Calu3 (cell line): ENCODE measurements at regions not wholly inside any gene's neighbourhood (a gene's known extent, or its start where the extent isn't known, plus 50 kb on each side); places are given as distances from the start of the nearest gene placed in this dataset.

Experiments
- BruUV-seq: library from RNA; stranded (reverse); fragments of 400-500 nt; replicated peaks from 2 replicates; lab custom pipeline; 2021; lab: Mats Ljungman, UMichigan
- CTCF ChIA-PET: fragments of 300-600 bp; sonication (Branson Sonifier 250); formaldehyde crosslinking; loops from one replicate; lab custom pipeline; 2022; ENCODE audit warnings: antibody characterized with exemption; lab: Charles Lee
- DNase-seq: peaks from one replicate; pipeline ENCODE4 v3.0.0; 2022
- H3K27ac Mint-ChIP-seq: one replicate; pipeline ENCODE4 v1.8.0; 2022; ENCODE audit warnings: mixed read lengths; ENCODE audit not compliant: unreplicated experiment
- H3K27me3 Mint-ChIP-seq: one replicate; pipeline ENCODE4 v1.8.0; 2022; ENCODE audit warnings: mixed read lengths; ENCODE audit not compliant: unreplicated experiment
- H3K36me3 Mint-ChIP-seq: one replicate; pipeline ENCODE4 v1.8.0; 2022; ENCODE audit warnings: mild to moderate bottlenecking, moderate library complexity, mixed read lengths; ENCODE audit not compliant: insufficient read depth, unreplicated experiment
- H3K4me1 Mint-ChIP-seq: one replicate; pipeline ENCODE4 v1.8.0; 2022; ENCODE audit warnings: mild to moderate bottlenecking, low read depth, mixed read lengths; ENCODE audit not compliant: unreplicated experiment
- H3K4me3 Mint-ChIP-seq: one replicate; pipeline ENCODE4 v1.8.0; 2022; ENCODE audit warnings: mild to moderate bottlenecking, low read depth, moderate library complexity, mixed read lengths; ENCODE audit not compliant: unreplicated experiment
- H3K9me3 Mint-ChIP-seq: one replicate; pipeline ENCODE4 v1.8.0; 2022; ENCODE audit warnings: low read depth, mixed read lengths; ENCODE audit not compliant: unreplicated experiment
- intact Hi-C: fragments of 100-400 bp; cut with micrococcal nuclease; formaldehyde crosslinking; loops from one replicate; pipeline ENCODE4 v1.10.0; 2022; ENCODE audit not compliant: unreplicated experiment
- TF ChIP-seq, protein P1 (sequence below): fragments of 200-600 bp; IDR thresholded peaks from one replicate; pipeline ENCODE4 v1.8.0; 2022; ENCODE audit warnings: antibody characterized with exemption; ENCODE audit not compliant: unreplicated experiment

DNA sequence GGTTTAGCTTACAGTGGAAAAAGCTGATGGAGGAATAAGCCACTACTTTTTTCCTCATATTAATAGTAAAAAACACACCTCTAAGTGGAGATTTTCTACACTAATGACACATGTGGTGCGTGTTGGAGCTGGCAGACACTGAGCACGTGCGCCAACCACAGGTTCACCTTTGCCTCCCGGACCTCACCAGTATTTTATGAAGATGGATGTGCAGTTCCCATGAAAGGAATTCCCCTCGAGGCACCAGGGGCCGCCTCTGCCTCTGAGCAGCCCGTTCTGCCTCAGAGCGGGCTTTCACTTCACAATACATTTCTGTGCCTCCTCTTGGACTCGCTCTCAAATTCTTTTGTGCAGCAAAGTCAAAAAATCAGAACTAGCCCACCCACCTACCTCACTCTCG is 477.5 kb upstream of the ADARB2 start:
- DNase-seq = no peak

GRCh38 chr10:2214092-2214491 is 476.8 kb upstream of the ADARB2 start:
- intact Hi-C loops = no loop called here
- Mint-ChIP-seq H3K4me3 (no peak overlapping the region), H3K27me3 (no peaks in the 10 kb centered on the region), H3K4me1 (peaks cover 7% of the 10 kb centered on the region), H3K9me3 (peaks cover 9% of the 10 kb centered on the region), H3K36me3 (no peaks in the 10 kb centered on the region), H3K27ac (peak overlapping the region; percentile 40)
- BruUV-seq = no TSS peak
- peak; percentile 25 for DNase-seq
- CTCF ChIA-PET = no interaction called here
- TF ChIP-seq, protein P1, sequence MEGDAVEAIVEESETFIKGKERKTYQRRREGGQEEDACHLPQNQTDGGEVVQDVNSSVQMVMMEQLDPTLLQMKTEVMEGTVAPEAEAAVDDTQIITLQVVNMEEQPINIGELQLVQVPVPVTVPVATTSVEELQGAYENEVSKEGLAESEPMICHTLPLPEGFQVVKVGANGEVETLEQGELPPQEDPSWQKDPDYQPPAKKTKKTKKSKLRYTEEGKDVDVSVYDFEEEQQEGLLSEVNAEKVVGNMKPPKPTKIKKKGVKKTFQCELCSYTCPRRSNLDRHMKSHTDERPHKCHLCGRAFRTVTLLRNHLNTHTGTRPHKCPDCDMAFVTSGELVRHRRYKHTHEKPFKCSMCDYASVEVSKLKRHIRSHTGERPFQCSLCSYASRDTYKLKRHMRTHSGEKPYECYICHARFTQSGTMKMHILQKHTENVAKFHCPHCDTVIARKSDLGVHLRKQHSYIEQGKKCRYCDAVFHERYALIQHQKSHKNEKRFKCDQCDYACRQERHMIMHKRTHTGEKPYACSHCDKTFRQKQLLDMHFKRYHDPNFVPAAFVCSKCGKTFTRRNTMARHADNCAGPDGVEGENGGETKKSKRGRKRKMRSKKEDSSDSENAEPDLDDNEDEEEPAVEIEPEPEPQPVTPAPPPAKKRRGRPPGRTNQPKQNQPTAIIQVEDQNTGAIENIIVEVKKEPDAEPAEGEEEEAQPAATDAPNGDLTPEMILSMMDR = no peak

More for the DNA sequence above, 477.5 kb upstream of the ADARB2 start:
- no TSS peak for BruUV-seq
- peaks cover 9% of the 10 kb centered on the region for H3K9me3 Mint-ChIP-seq
- no peak overlapping the region for H3K4me3 Mint-ChIP-seq
- CTCF ChIA-PET = no interaction called here
- H3K27me3 Mint-ChIP-seq = no peaks in the 10 kb centered on the region
- H3K27ac Mint-ChIP-seq = peak overlapping the region; percentile 40
- no peaks in the 10 kb centered on the region for H3K36me3 Mint-ChIP-seq
- intact Hi-C loops = no loop called here
- TF ChIP-seq, protein P1 = no peak
- peaks cover 7% of the 10 kb centered on the region for H3K4me1 Mint-ChIP-seq

GRCh38 chr10:2212244-2212834 is 475.0 kb upstream of the ADARB2 start:
- Mint-ChIP-seq H3K4me3 (no peak overlapping the region), H3K4me1 (peaks cover 7% of the 10 kb centered on the region), H3K9me3 (peaks cover 10% of the 10 kb centered on the region), H3K27me3 (no peaks in the 10 kb centered on the region), H3K36me3 (no peaks in the 10 kb centered on the region), H3K27ac (no peak overlapping the region)
- BruUV-seq = no TSS peak
- DNase-seq = no peak
- CTCF ChIA-PET = no interaction called here
- intact Hi-C loops = no loop called here
- TF ChIP-seq, protein P1 = no peak

DNA sequence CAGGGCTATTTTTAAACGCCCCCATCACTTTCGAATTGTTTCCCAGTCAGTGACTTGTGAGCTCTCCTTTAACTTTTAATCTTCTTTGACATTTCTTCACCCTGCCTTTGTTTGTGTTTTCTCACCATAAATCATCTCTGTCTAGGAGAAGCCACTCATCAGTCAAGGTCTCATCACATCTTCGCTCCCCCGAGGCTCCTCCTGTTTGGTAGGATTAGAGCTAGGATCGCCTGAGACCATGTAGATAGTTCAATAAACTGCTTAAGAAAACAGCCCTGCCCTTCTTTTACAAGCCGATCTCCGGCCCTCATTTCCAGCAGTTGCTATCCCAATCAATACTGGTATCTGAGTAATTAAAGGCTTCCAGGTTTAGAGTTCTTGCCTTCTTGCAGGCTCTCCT is 472.8 kb upstream of the ADARB2 start:
- TF ChIP-seq, protein P1 = no peak
- no peak overlapping the region for H3K27ac Mint-ChIP-seq
- intact Hi-C loops = loop anchor here (2.0 kb wide), 1 partner anchor 79 kb away; no protein-coding TSS in a partner anchor
- H3K27me3 Mint-ChIP-seq = no peaks in the 10 kb centered on the region
- no peak overlapping the region for H3K4me3 Mint-ChIP-seq
- no TSS peak for BruUV-seq
- peaks cover 8% of the 10 kb centered on the region for H3K9me3 Mint-ChIP-seq
- H3K36me3 Mint-ChIP-seq = no peaks in the 10 kb centered on the region
- no peak for DNase-seq
- CTCF ChIA-PET = no interaction called here
- H3K4me1 Mint-ChIP-seq = peaks cover 7% of the 10 kb centered on the region
